C4-2B (cell line): ENCODE measurements at regions not wholly inside any gene's neighbourhood (a gene's known extent, or its start where the extent isn't known, plus 50 kb on each side); places are given as distances from the start of the nearest gene placed in this dataset.

Source experiments
- H3K27ac ChIP-seq: fragments of 450-650 bp; 2 replicates; pipeline ENCODE4 v1.5.1; 2017
- CTCF ChIP-seq: fragments of 450-650 bp; conservative IDR thresholded peaks from 2 replicates; pipeline ENCODE4 v1.5.1; 2017; ENCODE audit warnings: mild to moderate bottlenecking
- ZFX ChIP-seq: fragments of 450-650 bp; IDR thresholded peaks from 2 replicates; pipeline ENCODE4 v1.6.1; 2017

GRCh38 chr1:189764391-189765320 is 713.0 kb downstream of the BRINP3 start:
- no peak for TF ChIP-seq ZFX
- no peak for TF ChIP-seq CTCF
- H3K27ac ChIP-seq, result no peak overlapping the region

GRCh38 chr1:189769448-189769847 is 708.2 kb downstream of the BRINP3 start:
- no peak overlapping the region for H3K27ac ChIP-seq
- TF ChIP-seq CTCF (no peak), ZFX (no peak)

GRCh38 chr1:189774721-189775287 is 702.9 kb downstream of the BRINP3 start:
- TF ChIP-seq ZFX (no peak), CTCF (no peak)
- H3K27ac ChIP-seq, result no peak overlapping the region

GRCh38 chr1:189775343-189775742 is 702.3 kb downstream of the BRINP3 start:
- no peak overlapping the region for H3K27ac ChIP-seq
- TF ChIP-seq CTCF (no peak), ZFX (no peak)

GRCh38 chr1:189779034-189779433 is 698.6 kb downstream of the BRINP3 start:
- TF ChIP-seq CTCF (no peak), ZFX (no peak)

GRCh38 chr1:189782295-189782694 is 695.4 kb downstream of the BRINP3 start:
- no peak for TF ChIP-seq CTCF
- TF ChIP-seq ZFX, result no peak
- no peak overlapping the region for H3K27ac ChIP-seq

More at GRCh38 chr1:189779034-189779433, 698.6 kb downstream of the BRINP3 start:
- H3K27ac ChIP-seq, result no peak overlapping the region

GRCh38 chr1:189783456-189783855 is 694.2 kb downstream of the BRINP3 start:
- TF ChIP-seq ZFX (no peak), CTCF (no peak)
- no peak overlapping the region for H3K27ac ChIP-seq
